Amniotic stem cell (primary cell): ENCODE measurements at regions not wholly inside any gene's neighbourhood (a gene's known extent, or its start where the extent isn't known, plus 50 kb on each side); places are given as distances from the start of the nearest gene placed in this dataset.
"Not testable (repeated sequence)": the region's sequence is repeated elsewhere in the genome, so short reads cannot be mapped to it uniquely, and the experiment has no call there.

Experiments
- DNase-seq: peaks from one replicate; lab custom pipeline; 2025; lab: John Stamatoyannopoulos, UW

- no peak for DNase-seq
Observed at GRCh38 chr6:120357447-120357846, 976.8 kb downstream of the TBC1D32 start.

- DNase-seq, result no peak
Observed at GRCh38 chr6:120355822-120356221, 978.5 kb downstream of the TBC1D32 start.

GRCh38 chr6:120354452-120355098 is 979.7 kb downstream of the TBC1D32 start:
- no peak for DNase-seq

- no peak for DNase-seq
Observed at GRCh38 chr6:120352491-120352890, 981.8 kb downstream of the TBC1D32 start.

- DNase-seq, result no peak
Observed at GRCh38 chr6:120348926-120349325, 985.4 kb downstream of the TBC1D32 start.

- no peak for DNase-seq
Observed at GRCh38 chr6:120328521-120328920, 979.0 kb upstream of the MAN1A1 start.

- no peak for DNase-seq
Observed at GRCh38 chr6:120320481-120321162, 971.1 kb upstream of the MAN1A1 start.

- no peak for DNase-seq
Observed at GRCh38 chr6:120304223-120304622, 954.7 kb upstream of the MAN1A1 start.

- DNase-seq, result no peak
Observed at GRCh38 chr6:120303527-120303926, 954.0 kb upstream of the MAN1A1 start.

- no peak for DNase-seq
Observed at GRCh38 chr6:120302041-120302440, 952.5 kb upstream of the MAN1A1 start.

- DNase-seq, result no peak
Observed at GRCh38 chr6:120290964-120291363, 941.4 kb upstream of the MAN1A1 start.

- DNase-seq, result no peak
Observed at GRCh38 chr6:120282005-120282404, 932.4 kb upstream of the MAN1A1 start.

GRCh38 chr6:120279466-120280167 is 930.1 kb upstream of the MAN1A1 start:
- DNase-seq, result no peak

- DNase-seq, result no peak
Observed at GRCh38 chr6:120278689-120279396, 929.3 kb upstream of the MAN1A1 start.

- DNase-seq, result no peak
Observed at GRCh38 chr6:120274547-120274946, 925.0 kb upstream of the MAN1A1 start.

- no peak for DNase-seq
Observed at GRCh38 chr6:120273411-120273810, 923.9 kb upstream of the MAN1A1 start.

- DNase-seq, result no peak
Observed at GRCh38 chr6:120272038-120272437, 922.5 kb upstream of the MAN1A1 start.

- not testable (repeated sequence) for DNase-seq
Observed at GRCh38 chr6:120268256-120268655, 918.7 kb upstream of the MAN1A1 start.

GRCh38 chr6:120262354-120262753 is 912.8 kb upstream of the MAN1A1 start:
- DNase-seq, result no peak

GRCh38 chr6:120260636-120261035 is 911.1 kb upstream of the MAN1A1 start:
- no peak for DNase-seq

- DNase-seq, result no peak
Observed at GRCh38 chr6:120254651-120255050, 905.1 kb upstream of the MAN1A1 start.

GRCh38 chr6:120248451-120248850 is 898.9 kb upstream of the MAN1A1 start:
- no peak for DNase-seq

GRCh38 chr6:120237221-120237620 is 887.7 kb upstream of the MAN1A1 start:
- DNase-seq, result no peak
